Skeletal muscle cell (primary cell): ENCODE measurements at regions not wholly inside any gene's neighbourhood (a gene's known extent, or its start where the extent isn't known, plus 50 kb on each side); places are given as distances from the start of the nearest gene placed in this dataset.
A peak's percentile ranks its signal among the peaks of the same experiment; 100 is the strongest.
"Not testable (repeated sequence)": the region's sequence is repeated elsewhere in the genome, so short reads cannot be mapped to it uniquely, and the experiment has no call there.

Source experiments
- DNase-seq: peaks from one replicate; pipeline ENCODE4 v3.0.0-alpha.2; 2010; ENCODE audit warnings: low read depth
- H3K4me3 ChIP-seq: 2 replicates; pipeline ENCODE4 v1.5.1; 2011; ENCODE audit warnings: low read depth, mild to moderate bottlenecking, control low read depth, low read length, moderate library complexity

DNA sequence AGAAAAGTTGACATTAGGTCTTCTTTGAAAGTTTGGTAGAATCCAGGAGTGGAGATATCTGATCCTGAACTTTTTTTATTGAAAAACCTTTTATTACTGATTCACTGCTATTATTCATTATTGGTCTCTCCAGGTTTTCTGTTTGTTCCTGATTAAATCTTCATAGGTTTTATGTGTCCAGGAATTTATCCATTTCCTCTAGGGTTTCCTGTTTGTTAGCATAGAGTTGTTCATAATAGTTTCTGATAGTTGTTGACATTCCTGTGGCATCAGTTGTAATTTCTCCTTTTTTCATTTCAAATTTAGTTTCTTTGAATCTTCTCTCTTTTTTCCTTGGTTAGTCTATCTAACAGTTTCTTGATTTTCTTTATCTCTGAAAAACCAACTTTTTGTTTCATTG is 370.3 kb downstream of the SLC6A15 start:
- no peak for DNase-seq
- H3K4me3 ChIP-seq: no peak overlapping the region

GRCh38 chr12:84537666-84538065 is 374.9 kb downstream of the SLC6A15 start:
- H3K4me3 ChIP-seq: no peak overlapping the region
- DNase-seq: no peak

GRCh38 chr12:84512751-84513150 is 399.8 kb downstream of the SLC6A15 start:
- DNase-seq: no peak
- H3K4me3 ChIP-seq: no peak overlapping the region

DNA sequence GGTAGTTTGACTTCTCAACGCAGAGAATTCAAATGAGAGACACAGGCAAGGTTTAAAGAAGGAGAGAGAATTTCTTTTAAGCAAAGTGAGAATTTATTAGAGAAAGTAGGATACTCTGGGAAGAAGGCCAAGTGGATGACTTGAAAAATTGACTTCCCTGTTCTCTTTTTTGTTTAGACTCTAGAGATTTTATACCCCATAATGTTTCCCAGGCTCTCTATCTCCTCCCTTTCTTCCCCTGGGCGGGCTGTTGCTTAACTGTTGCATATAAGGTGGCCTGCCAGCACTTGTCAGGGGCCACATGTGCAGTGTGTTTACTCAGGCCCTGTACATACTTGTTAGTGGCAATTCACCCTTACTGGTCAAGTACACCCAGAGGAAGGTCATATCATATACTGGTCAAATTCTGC is 403.7 kb downstream of the SLC6A15 start:
- H3K4me3 ChIP-seq: no peak overlapping the region
- DNase-seq: no peak

DNA sequence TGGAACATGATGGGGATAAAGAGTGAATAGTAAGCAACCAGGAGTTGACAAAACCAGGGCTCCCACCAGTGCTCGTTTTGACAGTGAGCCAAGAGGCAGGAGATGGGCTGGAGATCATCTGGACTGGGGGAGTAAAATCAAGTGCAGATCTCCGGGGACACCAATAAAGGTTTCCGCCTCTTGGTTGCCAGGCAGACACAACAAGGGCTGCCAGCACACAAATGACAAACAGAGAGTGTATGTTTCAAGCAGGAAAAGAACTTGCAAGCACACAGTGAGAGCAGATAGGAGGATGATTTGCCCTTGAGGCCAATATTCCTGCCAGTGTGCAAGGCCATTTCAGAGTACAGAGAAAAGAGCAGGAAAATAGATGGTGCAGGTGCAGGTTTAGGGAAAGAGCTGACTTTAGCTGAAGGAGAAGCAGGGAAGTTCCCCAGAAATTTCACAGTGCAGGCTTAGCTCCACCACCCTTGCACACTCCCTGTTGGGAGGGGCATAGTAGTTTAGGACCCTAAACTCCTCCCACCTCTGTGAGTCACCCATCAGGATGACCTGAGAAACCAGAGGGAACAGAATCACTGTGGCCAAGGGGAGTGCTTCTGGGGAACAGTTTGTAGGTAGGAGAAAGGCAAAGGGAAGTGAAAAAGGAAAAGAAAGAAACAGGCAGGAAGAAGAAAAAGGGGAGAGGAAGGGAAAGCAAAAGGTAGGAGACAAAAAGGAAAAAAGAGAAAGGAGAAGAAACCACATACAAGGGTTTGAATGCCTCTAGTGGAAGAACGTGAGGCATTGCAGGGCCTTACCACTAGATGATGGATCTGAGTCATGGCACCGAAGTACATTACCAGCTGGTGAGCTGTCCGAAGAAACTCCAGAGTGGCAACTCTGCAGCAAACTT is 404.4 kb downstream of the SLC6A15 start:
- DNase-seq: peak; percentile 77
- H3K4me3 ChIP-seq: no peak overlapping the region

DNA sequence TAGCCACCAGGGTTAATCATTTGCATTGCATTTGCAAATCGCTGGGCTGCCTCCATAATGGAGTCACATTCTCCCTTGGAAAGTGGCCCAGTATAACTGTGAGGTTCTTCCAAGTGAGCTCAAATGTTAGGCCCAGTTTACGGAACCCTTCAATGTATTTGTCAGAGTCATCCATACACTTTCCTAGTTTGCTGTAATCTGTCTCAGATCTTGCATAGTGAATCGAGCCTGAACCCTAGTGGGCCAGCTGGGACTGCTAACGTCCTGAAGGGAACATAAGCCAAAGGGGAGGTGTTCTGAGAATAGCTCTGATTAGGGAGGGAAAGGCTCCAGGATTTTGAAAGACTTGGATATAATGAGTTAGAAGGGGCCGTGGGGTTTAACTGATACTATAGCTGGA is 406.3 kb downstream of the SLC6A15 start:
- no peak overlapping the region for H3K4me3 ChIP-seq
- no peak for DNase-seq

GRCh38 chr12:84502907-84503787 is 409.5 kb downstream of the SLC6A15 start:
- H3K4me3 ChIP-seq: no peak overlapping the region
- DNase-seq: peak; percentile 25

GRCh38 chr12:84502180-84502860 is 410.3 kb downstream of the SLC6A15 start:
- DNase-seq: no peak
- no peak overlapping the region for H3K4me3 ChIP-seq

- no peak overlapping the region for H3K4me3 ChIP-seq
- no peak for DNase-seq
Observed at GRCh38 chr12:84497819-84498218, 414.8 kb downstream of the SLC6A15 start.

- H3K4me3 ChIP-seq: no peak overlapping the region
- no peak for DNase-seq
Observed at GRCh38 chr12:84495711-84496110, 416.9 kb downstream of the SLC6A15 start.

GRCh38 chr12:84492351-84492883 is 420.2 kb downstream of the SLC6A15 start:
- no peak for DNase-seq
- no peak overlapping the region for H3K4me3 ChIP-seq

DNA sequence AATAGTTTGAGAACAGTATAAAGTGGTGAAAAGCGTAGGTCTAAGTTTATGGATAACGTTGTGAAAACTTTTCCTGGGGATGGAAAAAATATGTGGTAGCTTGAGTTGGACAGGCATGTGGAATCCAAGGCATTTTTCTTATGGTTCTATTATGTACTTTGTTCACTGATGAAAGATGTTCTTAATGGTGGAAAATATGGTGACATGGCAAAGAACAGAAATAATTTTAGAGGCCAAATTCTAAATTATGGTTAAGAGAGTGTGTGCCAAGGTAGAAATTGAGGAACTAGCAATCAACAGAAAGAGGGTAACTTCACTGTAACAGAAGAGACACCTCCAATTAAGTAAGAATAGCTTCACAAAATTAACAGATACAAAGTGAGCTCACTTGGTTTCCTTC is 427.8 kb downstream of the SLC6A15 start:
- no peak overlapping the region for H3K4me3 ChIP-seq
- no peak for DNase-seq

GRCh38 chr12:84480803-84481202 is 431.8 kb downstream of the SLC6A15 start:
- H3K4me3 ChIP-seq: no peak overlapping the region
- no peak for DNase-seq

- H3K4me3 ChIP-seq: no peak overlapping the region
- no peak for DNase-seq
Observed at GRCh38 chr12:84470361-84470760, 442.2 kb downstream of the SLC6A15 start.

DNA sequence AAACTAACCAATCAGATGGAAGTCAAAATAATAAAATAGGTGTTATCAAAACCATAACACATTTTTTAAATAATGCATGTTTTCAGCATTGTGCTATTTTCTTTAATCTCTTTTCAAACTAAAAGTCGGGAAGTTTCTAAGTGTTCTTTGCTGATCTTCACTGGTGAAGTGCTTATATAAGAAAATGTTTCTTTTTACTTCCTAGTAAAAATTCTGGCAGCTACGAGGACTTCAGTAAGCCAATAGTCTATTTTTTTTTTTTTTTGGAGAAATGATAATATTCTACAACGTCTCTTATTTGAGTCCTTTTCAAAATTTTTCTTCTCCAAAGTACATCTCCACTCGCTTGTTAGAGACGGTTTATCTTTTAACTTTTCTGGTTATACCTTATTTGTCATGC is 448.0 kb downstream of the SLC6A15 start:
- H3K4me3 ChIP-seq: no peak overlapping the region
- DNase-seq: no peak

- DNase-seq: peak; percentile 26
- no peak overlapping the region for H3K4me3 ChIP-seq
Observed at GRCh38 chr12:84463741-84464495, 448.7 kb downstream of the SLC6A15 start.

DNA sequence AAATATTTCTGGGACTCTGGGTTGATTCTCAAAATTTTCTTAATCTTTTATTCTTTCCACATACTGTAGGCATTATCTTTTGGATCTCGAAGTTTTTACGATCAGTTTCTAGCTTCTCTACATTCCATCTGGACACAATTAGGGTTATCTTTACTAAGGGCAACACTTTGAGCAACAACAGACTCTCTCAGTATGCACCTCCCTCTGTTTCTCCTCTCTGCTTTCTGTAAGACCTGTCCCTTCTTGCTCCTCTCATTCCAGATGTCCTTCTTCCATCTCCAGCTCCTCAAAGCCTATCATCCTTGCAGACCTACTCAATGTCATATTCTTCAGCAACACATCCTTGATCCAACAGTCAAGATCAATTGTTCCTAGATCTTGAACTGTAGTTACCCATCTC is 457.0 kb downstream of the SLC6A15 start:
- no peak for DNase-seq
- no peak overlapping the region for H3K4me3 ChIP-seq

DNA sequence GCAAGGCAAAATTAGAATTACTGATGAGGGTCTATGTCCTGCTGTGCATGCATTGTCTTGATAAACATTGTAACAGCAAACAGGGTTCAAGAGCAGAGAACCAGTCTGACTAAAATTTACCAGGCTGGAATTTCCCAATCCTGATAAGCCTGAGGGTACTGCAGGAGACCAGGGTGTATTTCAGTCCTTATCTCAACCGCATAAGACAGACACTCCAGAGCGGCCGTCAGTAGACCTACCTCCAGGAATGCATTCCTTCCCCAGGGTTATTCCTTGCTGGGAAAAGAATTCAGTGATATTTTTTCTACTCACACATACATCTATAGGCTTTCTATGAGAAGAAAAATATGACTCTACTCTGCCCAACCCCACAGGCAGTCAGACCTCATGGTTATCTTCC is 466.1 kb downstream of the SLC6A15 start:
- DNase-seq, H3K4me3 ChIP-seq: not testable (repeated sequence)

DNA sequence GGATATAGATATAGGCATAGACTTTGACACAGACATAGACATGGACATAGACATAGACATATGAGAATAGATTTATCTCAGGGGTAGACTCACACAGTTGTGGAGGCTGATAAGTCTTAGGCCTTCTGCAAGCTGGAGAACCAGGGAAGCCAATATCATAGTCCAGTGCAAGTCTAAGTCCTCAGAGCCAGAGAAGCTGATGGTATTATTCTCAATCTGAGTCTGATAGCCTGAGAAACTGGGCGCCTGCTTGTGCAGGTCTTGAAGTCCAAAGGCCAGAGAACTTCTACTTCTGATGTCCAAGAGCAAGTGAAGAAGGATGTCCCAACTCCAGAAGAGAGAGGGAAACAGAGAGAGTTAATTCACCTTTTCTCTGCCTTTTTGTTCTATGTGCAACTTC is 476.5 kb downstream of the SLC6A15 start:
- no peak overlapping the region for H3K4me3 ChIP-seq
- DNase-seq: no peak
